Thyroid gland (tissue), 4 donors: ENCODE measurements at regions not wholly inside any gene's neighbourhood (a gene's known extent, or its start where the extent isn't known, plus 50 kb on each side); places are given as distances from the start of the nearest gene placed in this dataset.

Experiments
- DNase-seq, 2 donors: peaks; one replicate each; pipeline ENCODE4 v3.0.0-alpha.2; 2019
- H3K27ac ChIP-seq, 3 donors: fragments of 200-600 bp; sonication (generic); 1 replicate in 2 of 3; 2 replicates in 1 of 3; pipeline ENCODE4 v1.5.1; 2016 to 2019; ENCODE audit warnings: mild to moderate bottlenecking in 1 of 3, moderate library complexity in 1 of 3
- H3K27me3 ChIP-seq: fragments of 200-600 bp; sonication (generic); one replicate; pipeline ENCODE4 v1.5.1; 2019
- H3K36me3 ChIP-seq, 2 donors: fragments of 200-600 bp; sonication (generic); one replicate each; pipeline ENCODE4 v1.5.1; 2016 to 2019
- H3K4me1 ChIP-seq, 2 donors: fragments of 200-600 bp; sonication (generic); one replicate each; pipeline ENCODE4 v1.5.1; 2017 to 2019
- H3K4me3 ChIP-seq, 3 donors: fragments of 200-600 bp; sonication (generic); replicated peaks in 1 of 3; 1 replicate in 2 of 3; 2 replicates in 1 of 3; pipeline ENCODE4 v1.5.1; 2016; ENCODE audit warnings: mild to moderate bottlenecking in 1 of 3
- H3K9me3 ChIP-seq: fragments of 200-600 bp; sonication (generic); one replicate; pipeline ENCODE4 v1.5.1; 2017
- POLR2A ChIP-seq, 2 donors: fragments of 450-650 bp; IDR thresholded peaks; one replicate each; pipeline ENCODE4 v1.6.1; 2017; ENCODE audit warnings: antibody characterized with exemption in 2 of 2, mild to moderate bottlenecking in 2 of 2, moderate library complexity in 1 of 2
- WGBS, 2 donors: methylation state at CpG; one replicate each; pipeline ENCODE4 v1.1.5; 2017; 5-methylcytosine and 5-hydroxymethylcytosine counted together
- intact Hi-C: fragments of 100-400 bp; cut with DNase I; formaldehyde crosslinking; loops from one replicate; pipeline ENCODE4 v1.15.1; 2023
- TF ChIP-seq, protein P1 (sequence below), 6 experiments: fragments of 200-600 bp in 3 of 6; fragments of 450-650 bp in 3 of 6; sonication (generic) in 3 of 6; IDR thresholded peaks; one replicate each; pipeline ENCODE4 v1.5.1; 2016 to 2019; ENCODE audit warnings: antibody characterized with exemption in 6 of 6, mild to moderate bottlenecking in 2 of 6, inconsistent platforms in 1 of 6, moderate library complexity in 1 of 6

DNA sequence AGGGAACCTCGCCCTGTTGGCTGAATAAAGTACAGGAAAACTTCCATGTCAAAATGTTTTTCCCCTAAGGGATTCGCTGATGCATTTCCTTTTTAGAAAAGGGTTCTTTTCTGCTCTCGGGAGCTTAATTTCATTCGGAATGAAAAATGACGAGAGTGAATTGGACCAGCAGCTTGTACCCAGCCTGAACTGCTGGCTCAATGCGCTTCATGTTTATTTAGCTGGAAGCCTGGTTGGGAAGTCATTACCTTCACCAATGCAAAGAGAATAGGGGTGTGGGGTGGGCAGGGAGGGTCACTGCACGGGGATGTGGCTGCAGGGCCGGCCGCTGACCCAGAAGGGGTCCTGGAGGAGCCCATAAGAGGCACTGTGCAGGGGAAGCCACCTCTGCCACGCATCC, 207.7 kb downstream of the ENGASE start:
- WGBS, 2 donors = 61 to 71% methylated on average over 9 to 10 of the region's 10 CpGs
- TF ChIP-seq POLR2A (IDR thresholded peaks at IDR 0.05) = no peak

DNA sequence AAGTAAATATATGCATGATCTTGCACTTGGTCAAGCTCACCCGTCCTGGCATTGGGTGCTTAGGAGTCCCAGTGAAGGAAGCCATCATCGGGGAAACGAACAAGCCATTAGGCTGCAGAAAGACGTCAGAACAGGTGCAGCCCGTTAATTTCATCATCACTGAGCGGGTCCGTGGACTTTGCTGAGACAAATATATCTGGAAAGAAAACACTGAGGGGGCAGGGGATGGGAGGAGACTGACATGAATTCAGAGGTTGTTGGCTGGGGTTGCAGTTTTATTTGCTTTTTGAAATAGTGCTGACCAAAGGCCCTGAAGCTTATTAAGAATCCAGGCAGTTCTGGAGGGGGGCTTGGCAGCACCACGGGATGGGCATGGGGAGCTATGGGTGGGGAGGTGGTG, 207.2 kb downstream of the ENGASE start:
- DNase-seq = no peak
- H3K27me3 ChIP-seq = no peaks in the 10 kb centered on the region
- H3K9me3 ChIP-seq = no peaks in the 10 kb centered on the region
- TF ChIP-seq, protein P1, sequence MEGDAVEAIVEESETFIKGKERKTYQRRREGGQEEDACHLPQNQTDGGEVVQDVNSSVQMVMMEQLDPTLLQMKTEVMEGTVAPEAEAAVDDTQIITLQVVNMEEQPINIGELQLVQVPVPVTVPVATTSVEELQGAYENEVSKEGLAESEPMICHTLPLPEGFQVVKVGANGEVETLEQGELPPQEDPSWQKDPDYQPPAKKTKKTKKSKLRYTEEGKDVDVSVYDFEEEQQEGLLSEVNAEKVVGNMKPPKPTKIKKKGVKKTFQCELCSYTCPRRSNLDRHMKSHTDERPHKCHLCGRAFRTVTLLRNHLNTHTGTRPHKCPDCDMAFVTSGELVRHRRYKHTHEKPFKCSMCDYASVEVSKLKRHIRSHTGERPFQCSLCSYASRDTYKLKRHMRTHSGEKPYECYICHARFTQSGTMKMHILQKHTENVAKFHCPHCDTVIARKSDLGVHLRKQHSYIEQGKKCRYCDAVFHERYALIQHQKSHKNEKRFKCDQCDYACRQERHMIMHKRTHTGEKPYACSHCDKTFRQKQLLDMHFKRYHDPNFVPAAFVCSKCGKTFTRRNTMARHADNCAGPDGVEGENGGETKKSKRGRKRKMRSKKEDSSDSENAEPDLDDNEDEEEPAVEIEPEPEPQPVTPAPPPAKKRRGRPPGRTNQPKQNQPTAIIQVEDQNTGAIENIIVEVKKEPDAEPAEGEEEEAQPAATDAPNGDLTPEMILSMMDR (IDR thresholded peaks at IDR 0.05) = no peak
- no peak for TF ChIP-seq POLR2A (IDR thresholded peaks at IDR 0.05)
- no peak overlapping the region for H3K4me3 ChIP-seq
- no peaks in the 10 kb centered on the region for H3K4me1 ChIP-seq
- no peaks in the 10 kb centered on the region for H3K36me3 ChIP-seq
- 57 to 59% methylated on average over 8 of the region's 8 CpGs for WGBS, 2 donors
- intact Hi-C loops = loop anchor here (10.0 kb wide), 1 partner anchor 97 kb away; no protein-coding TSS in a partner anchor
- no peak overlapping the region for H3K27ac ChIP-seq

More for the DNA sequence above, 207.7 kb downstream of the ENGASE start:
- Histone ChIP-seq H3K4me1 (no peaks in the 10 kb centered on the region), H3K9me3 (no peaks in the 10 kb centered on the region), H3K4me3 (no peak overlapping the region), H3K36me3 (no peaks in the 10 kb centered on the region), H3K27me3 (no peaks in the 10 kb centered on the region), H3K27ac (no peak overlapping the region)
- intact Hi-C loops = loop anchor here (10.0 kb wide), 1 partner anchor 97 kb away; no protein-coding TSS in a partner anchor
- no peak for DNase-seq

GRCh38 chr17:79280866-79281572, 206.4 kb downstream of the ENGASE start:
- WGBS, 2 donors = 70 to 76% methylated on average over 13 of the region's 13 CpGs
- Histone ChIP-seq H3K4me3 (no peak overlapping the region), H3K4me1 (no peaks in the 10 kb centered on the region), H3K36me3 (no peaks in the 10 kb centered on the region), H3K9me3 (no peaks in the 10 kb centered on the region), H3K27me3 (no peaks in the 10 kb centered on the region), H3K27ac (no peak overlapping the region)
- intact Hi-C loops = loop anchor here (10.0 kb wide), 1 partner anchor 96 kb away; no protein-coding TSS in a partner anchor
- TF ChIP-seq, protein P1 (IDR thresholded peaks at IDR 0.05) = no peak
- no peak for TF ChIP-seq POLR2A (IDR thresholded peaks at IDR 0.05)
- no peak for DNase-seq

DNA sequence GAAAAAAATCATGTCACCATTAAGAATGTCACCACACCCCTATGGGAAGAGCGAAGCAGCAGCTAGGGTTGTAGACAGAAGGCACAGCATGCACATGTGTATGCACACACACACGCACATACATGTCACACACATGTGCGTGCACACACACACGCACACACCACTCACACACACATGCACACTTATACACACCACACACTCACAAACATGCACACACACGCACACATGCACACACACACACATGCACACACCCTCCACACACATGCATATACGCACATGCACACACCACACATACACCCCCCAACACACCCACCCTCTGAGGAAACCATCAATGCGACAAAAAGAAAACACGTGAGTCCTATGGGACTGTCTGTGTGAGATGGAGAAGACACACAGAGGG, 205.4 kb downstream of the ENGASE start:
- no peaks in the 10 kb centered on the region for H3K36me3 ChIP-seq
- H3K4me1 ChIP-seq = no peaks in the 10 kb centered on the region
- H3K4me3 ChIP-seq = no peak overlapping the region
- no peaks in the 10 kb centered on the region for H3K9me3 ChIP-seq
- TF ChIP-seq, protein P1 (IDR thresholded peaks at IDR 0.05) = no peak
- no peak for TF ChIP-seq POLR2A (IDR thresholded peaks at IDR 0.05)
- H3K27me3 ChIP-seq = no peaks in the 10 kb centered on the region
- no peak for DNase-seq
- WGBS, 2 donors = 84 to 87% methylated on average over 8 of the region's 8 CpGs
- intact Hi-C loops = loop anchor here (10.0 kb wide), 1 partner anchor 95 kb away; no protein-coding TSS in a partner anchor
- H3K27ac ChIP-seq = no peak overlapping the region

- Histone ChIP-seq H3K4me1 (no peaks in the 10 kb centered on the region), H3K9me3 (no peaks in the 10 kb centered on the region), H3K36me3 (no peaks in the 10 kb centered on the region), H3K27me3 (no peaks in the 10 kb centered on the region), H3K4me3 (no peak overlapping the region), H3K27ac (no peak overlapping the region)
- WGBS, 2 donors = 86 to 92% methylated on average over 11 of the region's 11 CpGs
- TF ChIP-seq POLR2A (IDR thresholded peaks at IDR 0.05) = no peak
- TF ChIP-seq, protein P1 (IDR thresholded peaks at IDR 0.05) = no peak
- no peak for DNase-seq
- intact Hi-C loops = no loop called here
These were observed 204.7 kb downstream of the ENGASE start for GRCh38 chr17:79279320-79279719.
